Glutamatergic neuron (in vitro differentiated cells): ENCODE measurements at regions not wholly inside any gene's neighbourhood (a gene's known extent, or its start where the extent isn't known, plus 50 kb on each side); places are given as distances from the start of the nearest gene placed in this dataset.

Experiments used
- DNase-seq: peaks from one replicate; pipeline ENCODE4 v3.0.0; 2022
- H3K27ac Mint-ChIP-seq: one replicate; pipeline ENCODE4 v1.8.0; 2020; ENCODE audit warnings: mild to moderate bottlenecking, mixed read lengths, inconsistent platforms; ENCODE audit not compliant: unreplicated experiment
- H3K27me3 Mint-ChIP-seq: one replicate; pipeline ENCODE4 v1.8.0; 2020; ENCODE audit warnings: mild to moderate bottlenecking, moderate library complexity, mixed read lengths, inconsistent platforms; ENCODE audit not compliant: unreplicated experiment
- H3K36me3 Mint-ChIP-seq: one replicate; pipeline ENCODE4 v1.8.0; 2020; ENCODE audit warnings: mild to moderate bottlenecking, mixed read lengths, inconsistent platforms; ENCODE audit not compliant: unreplicated experiment
- H3K4me1 Mint-ChIP-seq: one replicate; pipeline ENCODE4 v1.8.0; 2020; ENCODE audit warnings: mild to moderate bottlenecking, low read depth, mixed read lengths, inconsistent platforms; ENCODE audit not compliant: unreplicated experiment
- H3K4me3 Mint-ChIP-seq: one replicate; pipeline ENCODE4 v1.8.0; 2020; ENCODE audit warnings: mild to moderate bottlenecking, mixed read lengths, inconsistent platforms; ENCODE audit not compliant: unreplicated experiment
- H3K9me3 Mint-ChIP-seq: one replicate; pipeline ENCODE4 v1.8.0; 2020; ENCODE audit warnings: mild to moderate bottlenecking, moderate library complexity, mixed read lengths, inconsistent platforms; ENCODE audit not compliant: unreplicated experiment
- CTCF ChIP-seq: fragments of 200-600 bp; sonication (generic); IDR thresholded peaks from one replicate; pipeline ENCODE4 v1.5.0; 2021; ENCODE audit not compliant: partially characterized antibody, unreplicated experiment

GRCh38 chr2:205860885-205861284 is 178.6 kb downstream of the NRP2 start:
- Mint-ChIP-seq H3K4me3 (no peak overlapping the region), H3K36me3 (no peaks in the 10 kb centered on the region), H3K27ac (no peak overlapping the region), H3K27me3 (peaks cover 3% of the 10 kb centered on the region), H3K9me3 (peaks cover 6% of the 10 kb centered on the region), H3K4me1 (peaks cover 29% of the 10 kb centered on the region)
- no peak for DNase-seq
- TF ChIP-seq CTCF = no peak

- H3K36me3 Mint-ChIP-seq = no peaks in the 10 kb centered on the region
- H3K4me1 Mint-ChIP-seq = peaks cover 25% of the 10 kb centered on the region
- H3K9me3 Mint-ChIP-seq = peaks cover 4% of the 10 kb centered on the region
- no peak for DNase-seq
- peaks cover 3% of the 10 kb centered on the region for H3K27me3 Mint-ChIP-seq
- TF ChIP-seq CTCF = no peak
- no peak overlapping the region for H3K27ac Mint-ChIP-seq
- H3K4me3 Mint-ChIP-seq = no peak overlapping the region
Measured at GRCh38 chr2:205860181-205860580, 177.9 kb downstream of the NRP2 start.

GRCh38 chr2:205858881-205859441 is 176.7 kb downstream of the NRP2 start:
- H3K27me3 Mint-ChIP-seq = peaks cover 3% of the 10 kb centered on the region
- peaks cover 25% of the 10 kb centered on the region for H3K4me1 Mint-ChIP-seq
- DNase-seq = no peak

GRCh38 chr2:205858275-205858674 is 176.0 kb downstream of the NRP2 start:
- Mint-ChIP-seq H3K27ac (peak overlapping the region; percentile 79), H3K4me1 (peaks cover 25% of the 10 kb centered on the region), H3K4me3 (no peak overlapping the region), H3K27me3 (peaks cover 3% of the 10 kb centered on the region), H3K9me3 (peaks cover 4% of the 10 kb centered on the region), H3K36me3 (no peaks in the 10 kb centered on the region)
- no peak for TF ChIP-seq CTCF
- DNase-seq = no peak

More at GRCh38 chr2:205858881-205859441, 176.7 kb downstream of the NRP2 start:
- Mint-ChIP-seq H3K36me3 (no peaks in the 10 kb centered on the region), H3K9me3 (peaks cover 4% of the 10 kb centered on the region), H3K27ac (no peak overlapping the region), H3K4me3 (no peak overlapping the region)
- no peak for TF ChIP-seq CTCF

GRCh38 chr2:205857520-205858237 is 175.4 kb downstream of the NRP2 start:
- H3K27me3 Mint-ChIP-seq = peaks cover 3% of the 10 kb centered on the region
- peak overlapping the region; percentile 79 for H3K27ac Mint-ChIP-seq
- H3K4me3 Mint-ChIP-seq = peak overlapping the region; percentile 16
- TF ChIP-seq CTCF = no peak
- peaks cover 25% of the 10 kb centered on the region for H3K4me1 Mint-ChIP-seq
- H3K36me3 Mint-ChIP-seq = no peaks in the 10 kb centered on the region
- H3K9me3 Mint-ChIP-seq = peaks cover 4% of the 10 kb centered on the region
- DNase-seq = peak; percentile 26
